ENCODE measurements at regions not wholly inside any gene's neighbourhood (a gene's known extent, or its start where the extent isn't known, plus 50 kb on each side); places are given as distances from the start of the nearest gene placed in this dataset.
"Not testable (repeated sequence)": the region's sequence is repeated elsewhere in the genome, so short reads cannot be mapped to it uniquely, and the experiment has no call there.

DNA sequence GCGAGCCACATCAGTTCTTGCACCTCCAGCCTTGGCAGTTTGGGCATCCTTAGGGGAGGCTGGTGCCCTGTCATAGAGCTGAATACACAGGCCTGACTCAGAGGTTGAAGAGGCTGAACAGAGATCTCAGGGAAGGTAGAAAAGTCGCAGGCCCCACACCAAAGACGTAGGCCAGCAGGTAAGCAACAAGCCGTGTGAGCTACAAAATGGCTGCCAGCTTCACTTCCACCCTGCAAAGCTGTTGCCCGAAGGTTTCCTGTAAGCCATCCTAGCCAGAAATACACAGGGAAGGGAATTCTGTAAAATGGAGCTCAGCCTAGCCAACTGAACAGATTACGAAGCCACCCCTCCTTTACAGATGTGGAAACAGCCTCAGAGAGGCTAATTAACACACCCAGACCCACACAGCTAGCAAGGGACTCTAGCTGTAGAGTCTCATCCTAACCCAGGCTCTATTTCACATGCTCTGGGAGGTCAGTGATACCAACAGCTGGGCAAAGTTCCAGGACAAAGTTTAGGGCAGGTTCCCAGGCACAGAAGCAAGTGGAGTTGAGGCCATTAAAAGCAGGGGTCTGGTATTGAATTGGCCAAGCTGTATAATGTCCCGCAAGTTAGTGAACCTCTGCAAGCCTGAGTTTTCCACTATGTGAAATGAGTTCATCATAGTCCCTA, 66.3 kb upstream of the RASGRF1 start:
- DNase-seq (ENCODE audit: low read depth): no peak

DNA sequence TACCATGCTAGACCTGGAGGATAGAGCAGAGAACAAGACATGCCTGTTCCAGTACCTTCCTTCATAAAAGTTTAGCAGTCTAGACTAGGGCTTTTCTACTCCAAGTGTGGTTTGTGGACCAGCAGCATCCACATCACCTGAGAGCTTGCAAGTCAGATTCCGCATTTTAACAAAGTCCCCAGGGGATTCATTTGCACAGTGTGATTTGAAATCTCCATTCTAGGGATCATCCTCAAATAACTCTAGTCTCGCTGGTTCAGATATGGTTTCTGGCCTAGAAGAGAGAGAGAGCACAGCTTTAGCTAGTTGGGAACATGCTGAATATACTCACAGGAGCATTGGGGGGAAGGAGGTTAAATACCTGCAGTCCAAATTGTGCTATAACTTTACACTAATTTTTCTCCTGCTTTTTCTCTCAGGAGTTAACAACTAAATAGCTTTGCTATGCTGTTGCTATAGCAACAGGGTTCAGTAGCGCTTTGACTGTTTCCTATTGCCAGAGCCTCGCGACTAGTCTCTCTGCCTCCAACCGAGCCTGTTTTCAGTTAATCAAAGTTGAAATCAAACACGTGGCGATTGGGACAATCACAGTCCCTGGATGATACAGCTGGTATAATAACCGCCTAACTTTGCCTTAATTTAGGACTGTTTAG, 64.0 kb upstream of the RASGRF1 start:
- DNase-seq (ENCODE audit: low read depth): no peak

DNA sequence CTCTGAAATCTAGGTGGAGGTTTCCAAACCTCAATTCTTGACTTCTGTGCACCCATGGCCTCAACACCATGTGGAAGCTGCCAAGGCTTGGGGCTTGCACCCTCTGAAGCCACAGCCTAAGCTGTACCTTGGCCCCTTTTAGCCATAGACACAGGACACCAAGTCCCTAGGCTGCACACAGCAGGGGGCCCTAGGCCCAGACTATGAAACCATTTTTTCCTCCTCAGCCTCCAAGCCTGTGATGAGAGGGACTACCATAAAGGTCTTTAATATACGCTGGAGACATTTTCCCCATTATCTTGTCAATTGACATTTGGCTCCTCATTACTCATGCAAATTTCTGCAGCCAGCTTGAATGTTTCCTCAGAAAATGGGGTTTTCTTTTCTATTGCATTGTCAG, 53.7 kb upstream of the RASGRF1 start:
- not testable (repeated sequence) for DNase-seq (ENCODE audit: low read depth)

DNA sequence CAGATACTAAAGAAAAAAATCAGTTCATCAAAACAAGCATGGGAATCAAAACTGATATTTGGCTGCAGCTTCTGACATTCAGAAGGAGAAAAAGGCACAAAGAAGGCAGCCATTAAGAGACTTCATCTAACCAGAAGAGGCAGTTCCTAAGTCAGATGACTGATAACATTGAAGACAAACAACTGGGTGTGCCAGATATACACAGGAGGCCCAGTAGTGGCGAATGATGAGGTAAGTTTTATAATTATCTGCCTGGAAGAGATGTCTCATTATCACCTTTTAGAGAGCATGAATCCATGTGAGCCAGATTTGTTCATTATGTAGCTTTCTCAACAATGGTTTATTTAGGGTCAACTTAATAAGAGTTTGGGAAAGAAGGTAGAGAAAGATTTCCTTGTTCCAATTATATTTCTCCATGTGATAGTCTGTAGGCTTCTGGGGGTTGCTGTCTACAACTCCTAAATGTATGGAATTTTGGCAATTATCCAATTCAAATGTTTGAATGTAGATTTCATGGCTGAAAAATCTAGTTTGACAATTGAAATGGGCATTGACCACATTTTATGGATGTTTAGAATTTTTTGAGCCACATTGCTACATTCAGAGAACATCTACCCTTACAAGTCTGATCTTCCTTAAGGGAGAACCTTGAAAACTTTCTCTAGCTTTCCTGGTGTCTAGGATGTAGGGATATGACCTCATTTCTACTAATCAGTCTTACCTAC, 50.4 kb upstream of the RASGRF1 start:
- no peak for DNase-seq (ENCODE audit: low read depth)
